ENCODE measurements at regions not wholly inside any gene's neighbourhood (a gene's known extent, or its start where the extent isn't known, plus 50 kb on each side); places are given as distances from the start of the nearest gene placed in this dataset.
"Not testable (repeated sequence)": the region's sequence is repeated elsewhere in the genome, so short reads cannot be mapped to it uniquely, and the experiment has no call there.

DNA sequence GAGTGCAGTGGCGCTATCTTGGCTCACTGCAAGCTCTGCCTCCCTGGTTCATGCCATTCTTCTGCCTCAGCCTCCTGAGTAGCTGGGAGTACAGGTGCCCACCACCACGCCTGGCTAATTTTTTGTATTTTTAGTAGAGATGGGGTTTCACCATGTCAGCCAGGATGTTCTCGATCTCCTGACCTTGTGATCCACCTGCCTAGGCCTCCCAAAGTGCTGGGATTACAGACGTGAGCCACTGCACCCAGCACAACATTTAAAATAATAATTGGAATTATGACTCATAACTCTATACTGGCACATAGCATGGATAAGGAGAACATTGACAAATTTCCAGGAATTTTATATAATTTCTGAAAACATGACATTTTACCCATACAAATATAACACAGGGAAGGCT is 54.2 kb downstream of the DBET start:
- DNase-seq: not testable (repeated sequence)

- DNase-seq: not testable (repeated sequence)
Measured at GRCh38 chr4:190119474-190119873, 54.1 kb upstream of the DUX4 start.

DNA sequence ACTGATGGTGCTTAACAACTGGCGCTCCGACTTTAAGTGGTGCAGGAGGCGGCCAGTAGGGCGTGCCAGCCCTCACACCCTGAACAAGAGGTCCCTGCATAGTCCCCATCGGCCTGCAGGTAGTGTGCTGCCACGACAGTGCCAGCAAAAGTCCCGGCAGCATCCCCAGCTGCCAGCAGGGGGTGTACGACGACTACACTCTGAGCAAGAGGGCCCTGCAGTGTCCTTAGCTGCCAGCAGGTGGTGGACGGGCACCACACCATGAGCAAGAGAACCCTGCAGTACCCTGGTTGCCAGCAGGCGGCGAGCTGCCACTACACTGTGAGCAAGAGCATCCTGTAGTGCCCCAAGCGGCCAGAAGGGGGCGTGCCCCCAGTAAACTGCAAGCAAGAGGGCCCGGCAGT is 53.5 kb upstream of the DUX4 start:
- DNase-seq: not testable (repeated sequence)

DNA sequence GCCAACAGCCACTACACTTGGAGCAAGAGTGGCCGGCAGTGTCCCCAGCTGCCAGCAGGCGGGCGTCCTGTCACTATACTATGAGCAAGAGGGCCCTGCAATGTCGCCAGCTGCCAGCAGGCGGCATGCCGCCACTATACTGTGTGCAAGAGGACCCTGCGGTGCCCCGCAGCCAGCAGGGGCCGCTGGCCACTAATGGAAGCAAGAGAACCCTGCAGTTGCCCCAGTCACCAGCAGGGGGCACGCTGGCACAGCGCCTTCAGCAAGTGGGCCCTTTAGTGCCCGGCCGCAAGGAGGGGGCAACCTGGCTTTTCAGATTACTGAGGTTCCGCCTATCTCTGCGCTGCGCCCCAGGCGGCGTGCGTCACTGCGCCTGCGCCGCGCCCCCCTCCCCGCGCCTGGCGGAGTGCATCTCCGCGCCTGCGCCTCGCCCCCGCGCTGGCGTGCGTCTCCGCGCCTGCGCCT is 53.0 kb upstream of the DUX4 start:
- DNase-seq: not testable (repeated sequence)

GRCh38 chr4:190121076-190121671 is 52.4 kb upstream of the DUX4 start:
- DNase-seq: not testable (repeated sequence)

DNA sequence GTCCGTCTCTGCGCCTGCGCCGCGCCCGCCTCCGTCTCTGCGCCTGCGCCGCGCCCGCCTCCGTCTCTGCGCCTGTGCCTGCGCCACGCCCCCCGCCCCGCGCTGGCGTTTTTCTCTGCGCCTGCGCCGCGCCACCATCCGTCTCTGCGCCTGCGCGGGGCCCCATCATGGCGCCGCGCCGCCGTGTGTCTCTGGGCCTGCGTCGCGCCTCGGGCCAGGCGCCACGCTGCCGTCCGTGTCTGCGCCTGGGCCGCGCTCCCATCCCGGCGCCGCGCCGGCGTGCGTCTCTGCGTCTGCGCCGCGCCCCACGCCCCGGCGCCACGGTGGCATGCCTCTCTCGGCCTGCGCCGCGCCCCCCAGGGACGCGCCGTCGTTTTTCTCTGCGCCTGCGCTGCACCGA is 51.8 kb upstream of the DUX4 start:
- no peak for DNase-seq

GRCh38 chr4:190122161-190123142 is 51.1 kb upstream of the DUX4 start:
- DNase-seq: peak; percentile 45
